GM19324 (cell line): ENCODE measurements at regions not wholly inside any gene's neighbourhood (a gene's known extent, or its start where the extent isn't known, plus 50 kb on each side); places are given as distances from the start of the nearest gene placed in this dataset.

Experiments used
- ATAC-seq: cut with Tn5 transposase; IDR thresholded peaks from one replicate; pipeline ENCODE4 v1.9.1; 2021; ENCODE audit warnings: mild to moderate bottlenecking, moderate library complexity; ENCODE audit not compliant: unreplicated experiment, low FRiP score

DNA sequence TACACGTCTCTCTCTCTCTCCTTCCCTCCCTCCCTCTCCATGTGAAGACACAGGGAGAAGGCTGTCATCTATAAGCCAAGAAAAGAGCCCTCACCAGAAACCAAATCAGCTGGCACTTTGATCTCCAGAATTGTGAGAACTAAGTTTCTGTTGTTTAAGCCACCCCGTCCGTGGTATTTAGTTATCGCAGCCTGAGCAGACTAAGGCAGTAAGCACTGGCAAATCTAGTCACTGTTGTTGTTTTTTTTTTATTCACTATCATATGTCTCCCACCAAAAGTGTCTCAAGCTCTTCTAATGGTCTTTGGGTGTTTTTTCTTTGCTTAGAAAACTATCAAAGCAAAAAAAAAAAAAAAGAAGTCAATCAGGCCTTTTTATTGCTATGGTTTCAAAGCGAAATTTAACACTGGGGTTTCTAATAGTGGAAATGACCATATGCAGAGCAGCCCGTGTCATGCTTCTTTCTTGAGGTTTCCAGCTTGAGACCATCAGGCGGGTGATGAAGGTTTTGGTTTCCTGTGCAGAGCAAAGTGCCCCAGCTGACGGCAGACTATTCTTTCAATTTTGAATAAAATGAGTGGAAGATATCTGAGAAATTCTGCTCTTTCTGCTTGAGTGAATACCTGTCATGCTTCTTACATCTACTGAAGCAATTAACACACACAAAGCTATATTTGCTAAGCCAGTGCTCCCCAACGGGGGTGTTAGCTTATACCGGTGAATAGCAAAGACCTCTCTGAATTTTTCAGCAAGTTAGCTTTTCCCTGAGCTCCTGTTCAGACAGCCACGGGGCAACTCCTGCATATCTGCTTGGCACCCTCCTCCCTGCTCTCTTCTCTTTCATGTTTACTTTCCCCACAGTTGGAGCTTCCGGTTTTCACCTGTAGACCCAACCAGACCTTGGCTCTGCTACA lies 394.1 kb upstream of the ATP5MC3 start:
- peak; percentile 92 for ATAC-seq

GRCh38 chr2:175574069-175574468 lies 392.6 kb upstream of the ATP5MC3 start:
- ATAC-seq, result no peak

GRCh38 chr2:175571078-175571653 lies 389.7 kb upstream of the ATP5MC3 start:
- no peak for ATAC-seq

DNA sequence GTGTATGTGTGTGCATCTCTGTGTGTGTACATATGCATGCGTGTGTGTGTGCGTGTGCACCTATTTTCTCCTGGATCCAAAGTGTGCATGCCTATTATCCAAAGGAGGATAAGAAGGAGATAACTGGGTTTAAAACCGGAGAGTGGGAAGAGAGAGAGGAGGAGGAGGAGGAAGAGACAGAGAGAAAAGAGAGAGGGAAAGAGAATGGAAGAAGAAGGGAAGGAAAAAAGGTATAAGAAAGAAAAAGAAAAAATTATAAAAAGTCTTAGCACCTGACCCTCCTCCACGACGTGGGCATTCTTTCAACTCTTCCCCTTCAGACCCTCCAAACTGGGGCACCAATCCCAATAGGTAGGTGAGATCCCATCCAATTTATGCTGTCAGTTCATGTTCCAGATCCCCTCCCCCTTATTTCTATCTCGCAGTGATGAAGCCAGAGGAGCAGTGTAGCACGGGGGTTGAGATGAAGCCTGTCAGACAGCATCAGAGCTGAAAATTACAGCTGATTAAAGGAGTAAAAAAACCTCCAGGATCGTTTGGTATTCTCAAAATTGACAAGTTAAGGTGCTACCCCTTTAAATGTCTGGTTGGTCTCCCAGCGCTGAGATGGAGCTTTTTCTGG lies 386.7 kb upstream of the ATP5MC3 start:
- no peak for ATAC-seq

GRCh38 chr2:175567435-175568061 lies 386.0 kb upstream of the ATP5MC3 start:
- ATAC-seq, result no peak

- ATAC-seq, result no peak
These were observed 379.1 kb upstream of the ATP5MC3 start for GRCh38 chr2:175560521-175561169.

DNA sequence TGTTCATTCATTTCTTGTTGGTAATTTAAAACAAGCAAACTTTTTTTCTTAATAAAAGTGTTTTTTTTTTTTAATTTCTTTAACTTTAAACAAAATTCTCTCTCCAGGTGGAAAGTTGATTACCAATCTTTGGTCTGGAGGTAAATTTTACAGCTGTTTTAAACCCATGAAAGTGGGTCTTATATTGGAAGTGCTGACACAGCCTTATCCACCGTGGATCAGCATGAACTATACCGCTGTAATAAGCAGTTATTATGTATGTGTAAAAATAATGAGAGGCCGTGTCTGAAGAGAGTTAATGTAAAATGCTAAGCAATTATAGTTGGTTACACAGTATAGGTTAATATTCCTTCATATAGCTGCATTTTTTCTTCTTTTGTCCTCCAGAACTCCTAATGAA lies 378.1 kb upstream of the ATP5MC3 start:
- no peak for ATAC-seq

DNA sequence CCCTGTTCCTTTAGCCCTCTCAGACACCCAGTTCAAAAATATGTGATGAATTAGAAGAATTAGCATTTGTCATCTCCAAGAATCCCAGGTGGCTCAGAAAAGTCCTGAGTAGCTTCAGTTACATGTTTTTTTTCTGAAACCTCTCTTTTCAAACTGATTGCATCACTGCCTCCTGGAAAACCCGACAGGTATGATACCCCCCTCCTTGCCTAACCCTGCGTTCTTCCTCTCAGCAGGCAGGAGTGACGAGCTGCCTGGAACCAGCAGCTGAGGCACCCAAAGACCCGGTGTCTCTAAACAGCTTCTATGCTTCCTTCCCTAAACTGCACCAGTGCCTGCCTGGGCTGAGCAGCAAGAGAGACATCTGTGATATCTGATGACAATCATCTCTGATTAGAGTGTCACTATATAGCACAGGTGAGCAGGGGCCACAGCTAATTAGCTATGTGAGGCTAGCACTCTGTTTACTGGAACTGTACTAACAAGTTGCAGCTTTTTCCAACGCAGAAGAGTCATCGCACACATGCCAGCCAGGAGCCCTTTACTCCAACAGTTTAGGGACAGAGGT lies 376.4 kb upstream of the ATP5MC3 start:
- no peak for ATAC-seq

GRCh38 chr2:175553910-175554309 lies 372.4 kb upstream of the ATP5MC3 start:
- no peak for ATAC-seq

DNA sequence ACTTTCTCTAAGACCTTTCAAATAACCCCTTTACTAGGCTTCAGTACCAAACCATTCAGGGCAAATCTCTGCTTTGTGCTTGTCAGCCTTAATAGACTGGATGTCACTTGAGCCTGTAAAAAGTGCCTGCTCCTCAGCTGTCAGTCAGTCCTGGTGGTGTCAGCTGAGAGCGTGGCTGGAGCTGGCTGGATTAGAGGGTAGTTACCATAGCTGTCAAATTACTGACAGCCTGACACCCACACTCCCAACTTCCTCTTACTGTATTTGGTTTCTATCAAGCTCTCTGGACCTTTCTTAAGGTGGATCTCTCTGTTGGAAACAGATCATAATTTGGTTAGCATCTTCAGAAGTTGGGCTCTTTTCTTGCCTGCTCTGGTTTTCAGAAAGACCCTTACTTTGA lies 371.4 kb upstream of the ATP5MC3 start:
- no peak for ATAC-seq

GRCh38 chr2:175540421-175540820 lies 358.9 kb upstream of the ATP5MC3 start:
- no peak for ATAC-seq

DNA sequence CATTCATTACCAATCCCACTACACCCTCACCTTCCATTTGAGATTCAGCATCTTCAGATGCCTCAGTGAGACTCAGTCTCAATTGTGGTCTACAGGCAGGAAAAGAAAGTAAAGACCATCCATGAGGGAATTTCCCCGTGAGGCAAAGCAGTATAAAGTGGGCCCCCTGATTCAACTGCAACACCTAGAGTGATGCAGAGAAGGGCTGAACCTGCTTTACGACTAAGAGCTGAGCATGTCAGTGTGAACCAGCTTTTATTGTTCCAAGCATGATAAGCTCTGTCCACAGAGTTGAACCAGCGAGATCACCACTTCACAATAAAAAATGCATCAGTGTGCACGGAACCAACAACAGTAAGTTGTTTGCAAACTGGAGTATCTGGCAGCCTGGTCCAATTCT lies 357.6 kb upstream of the ATP5MC3 start:
- ATAC-seq, result no peak

- ATAC-seq, result no peak
These were observed 354.5 kb upstream of the ATP5MC3 start for GRCh38 chr2:175536059-175536458.

GRCh38 chr2:175535631-175536030 lies 354.1 kb upstream of the ATP5MC3 start:
- ATAC-seq, result no peak

- ATAC-seq, result no peak
These were observed 344.5 kb upstream of the ATP5MC3 start for GRCh38 chr2:175525975-175526374.

GRCh38 chr2:175523001-175523400 lies 341.5 kb upstream of the ATP5MC3 start:
- ATAC-seq, result no peak

DNA sequence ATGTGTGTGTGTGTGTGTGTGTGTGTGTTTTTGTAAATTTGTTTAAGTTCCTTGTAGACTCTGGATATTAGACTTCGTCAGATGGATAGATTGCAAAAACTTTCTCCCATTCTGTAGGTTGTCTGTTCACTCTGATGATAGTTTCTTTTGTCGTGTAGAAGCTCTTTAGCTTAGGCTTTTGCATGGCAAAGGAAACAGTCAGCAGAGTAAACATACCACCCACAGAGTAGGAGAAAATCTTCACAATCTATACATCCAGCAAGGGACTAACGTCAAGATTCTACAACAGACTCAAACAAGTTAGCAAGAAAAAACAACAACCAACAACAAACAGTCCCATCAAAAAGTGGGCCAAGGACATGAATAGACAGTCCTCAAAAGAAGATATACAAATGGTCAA lies 336.7 kb upstream of the ATP5MC3 start:
- no peak for ATAC-seq

GRCh38 chr2:175516555-175516954 lies 335.0 kb upstream of the ATP5MC3 start:
- no peak for ATAC-seq

DNA sequence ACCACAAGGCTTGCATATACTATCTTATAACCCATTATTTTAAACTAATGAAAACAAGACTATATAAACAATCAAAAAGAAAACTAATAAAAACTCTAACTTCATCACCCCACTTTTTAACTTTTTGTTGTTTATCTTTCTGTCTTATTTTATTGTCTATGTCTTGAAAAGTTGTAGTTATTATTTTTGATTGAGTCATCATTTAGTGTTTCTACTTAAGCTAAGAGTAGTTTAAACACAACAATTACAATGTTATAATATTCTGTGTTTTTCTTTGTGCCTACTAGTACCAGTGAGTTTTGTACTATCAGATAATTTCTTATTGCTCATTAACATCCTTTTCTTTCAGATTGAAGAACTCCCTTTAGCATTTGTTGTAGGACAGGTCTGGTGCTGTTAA lies 318.7 kb upstream of the ATP5MC3 start:
- ATAC-seq, result no peak

- no peak for ATAC-seq
These were observed 308.9 kb upstream of the ATP5MC3 start for GRCh38 chr2:175490360-175490791.
